Breast epithelium (tissue), 3 donors: ENCODE measurements at regions not wholly inside any gene's neighbourhood (a gene's known extent, or its start where the extent isn't known, plus 50 kb on each side); places are given as distances from the start of the nearest gene placed in this dataset.

Experiments
- CTCF ChIP-seq, 3 donors: fragments of 450-650 bp; IDR thresholded peaks; one replicate each; pipeline ENCODE4 v1.5.1; 2016 to 2017; ENCODE audit warnings: antibody characterized with exemption in 3 of 3, mild to moderate bottlenecking in 3 of 3, moderate library complexity in 3 of 3
- POLR2A ChIP-seq: fragments of 450-650 bp; IDR thresholded peaks from one replicate; pipeline ENCODE4 v1.6.1; 2016; ENCODE audit warnings: antibody characterized with exemption, mild to moderate bottlenecking, moderate library complexity
- POLR2AphosphoS5 ChIP-seq, 3 donors: sonication (generic); formaldehyde crosslinking; IDR thresholded peaks; one replicate each; pipeline ENCODE4 v1.6.1; 2017; ENCODE audit warnings: antibody characterized with exemption in 3 of 3

GRCh38 chr1:65068202-65069010 is 79.6 kb upstream of the AK4 start:
- TF ChIP-seq POLR2AphosphoS5 (IDR thresholded peaks at IDR 0.05) (peak in 1 of 3 donors; percentile 3), CTCF (IDR thresholded peaks at IDR 0.05) (no peak), POLR2A (no peak)
